IPS DF 4.7 (cell line): ENCODE measurements at regions not wholly inside any gene's neighbourhood (a gene's known extent, or its start where the extent isn't known, plus 50 kb on each side); places are given as distances from the start of the nearest gene placed in this dataset.
"Not testable (repeated sequence)": the region's sequence is repeated elsewhere in the genome, so short reads cannot be mapped to it uniquely, and the experiment has no call there.

Source experiments
- DNase-seq: peaks from one replicate; pipeline ENCODE4 v3.0.0-alpha.2; 2013; ENCODE audit warnings: low spot score; ENCODE audit errors: extremely low read depth

DNA sequence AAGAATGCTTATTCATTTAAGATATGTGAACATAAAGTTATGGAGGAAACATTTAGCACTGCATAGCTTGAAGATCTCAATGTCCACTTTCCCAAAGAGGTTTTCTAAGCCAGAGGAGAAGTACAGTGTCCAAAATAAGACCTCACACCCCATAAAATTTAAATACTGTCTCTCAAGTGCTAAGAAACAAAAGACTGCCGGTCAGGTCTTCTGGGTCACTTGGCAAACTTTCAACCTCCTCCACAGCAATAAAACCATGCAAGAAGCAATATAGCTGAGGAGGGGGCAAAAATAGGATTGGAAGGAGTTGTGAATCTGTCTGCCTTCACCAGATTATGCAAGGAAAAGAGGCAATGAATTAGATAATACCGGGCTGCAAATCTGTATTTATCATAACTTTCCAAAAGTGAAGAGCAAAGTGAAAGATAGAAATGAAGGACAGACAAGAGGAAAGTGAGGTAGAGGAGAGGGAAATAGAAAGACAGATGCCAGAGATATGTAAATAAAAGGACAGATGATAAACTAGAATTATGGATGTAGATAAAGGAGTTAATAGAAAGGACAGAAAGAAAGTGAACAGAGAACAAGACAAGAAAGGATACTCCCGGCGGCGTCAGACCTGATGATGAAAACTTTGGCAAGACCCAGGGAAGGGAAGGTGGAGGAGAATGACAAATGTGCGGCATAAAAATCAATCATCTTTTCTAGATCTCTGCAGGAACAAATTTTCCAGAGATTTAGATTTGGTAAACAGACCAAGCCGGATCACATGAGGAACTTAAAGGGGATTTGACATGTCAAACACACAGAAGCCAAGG, 152.7 kb upstream of the FAM241A start:
- DNase-seq: no peak

DNA sequence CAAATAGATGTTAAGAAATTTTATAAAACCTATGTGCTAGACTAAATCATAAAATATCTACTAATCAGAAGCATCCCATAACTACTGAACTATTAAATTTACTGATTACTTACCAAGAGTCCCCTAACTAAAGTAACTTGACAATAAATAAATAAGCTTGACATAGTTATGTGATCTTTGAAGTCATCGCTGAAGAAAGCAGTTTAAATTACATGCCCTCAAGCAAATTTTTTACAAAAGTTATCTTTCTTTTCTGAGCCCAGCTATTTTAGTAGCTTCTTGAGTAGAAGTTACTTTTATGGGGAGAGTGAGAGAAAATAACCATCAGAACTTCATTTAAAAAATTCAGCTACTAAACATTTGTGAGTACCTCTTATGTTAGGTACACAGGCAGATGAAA, 150.9 kb upstream of the FAM241A start:
- DNase-seq: no peak

DNA sequence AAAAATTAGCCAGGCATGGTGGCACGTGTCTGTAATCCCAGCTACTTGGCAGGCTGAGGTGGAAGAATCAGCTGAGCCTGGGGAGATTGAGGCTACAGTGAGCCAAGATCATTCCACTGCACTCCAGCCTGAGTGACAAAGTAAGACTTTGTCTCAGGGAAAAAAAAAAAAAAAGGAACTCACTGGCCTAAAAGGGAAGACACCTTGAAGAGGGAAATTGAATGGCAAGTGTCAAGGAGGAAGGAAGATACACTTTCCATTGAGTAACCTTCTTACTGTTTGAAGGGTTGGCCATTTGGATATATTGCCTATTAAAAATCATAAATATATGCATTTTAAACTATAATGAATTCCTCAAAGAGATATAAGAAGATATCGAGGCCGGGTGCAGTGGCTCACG, 147.5 kb upstream of the FAM241A start:
- no peak for DNase-seq

DNA sequence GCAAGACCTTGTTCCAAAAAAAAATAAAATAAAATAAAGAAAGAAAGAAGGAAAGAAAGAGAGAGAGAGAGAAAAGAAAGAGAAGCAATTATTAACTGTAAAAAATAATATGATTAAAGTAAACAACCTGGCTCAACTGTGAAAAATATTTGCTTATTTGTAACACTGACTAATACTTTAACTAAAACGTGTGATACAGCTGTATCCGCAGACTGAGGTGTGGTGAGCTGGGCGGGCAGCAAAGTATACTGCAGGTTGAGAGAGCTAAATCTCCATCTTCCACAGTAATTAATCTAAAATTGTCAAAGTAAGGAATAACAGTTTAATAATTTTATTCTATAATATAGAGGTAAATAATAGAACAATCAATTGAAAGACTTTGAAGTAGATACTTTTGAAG, 145.5 kb upstream of the FAM241A start:
- no peak for DNase-seq

DNA sequence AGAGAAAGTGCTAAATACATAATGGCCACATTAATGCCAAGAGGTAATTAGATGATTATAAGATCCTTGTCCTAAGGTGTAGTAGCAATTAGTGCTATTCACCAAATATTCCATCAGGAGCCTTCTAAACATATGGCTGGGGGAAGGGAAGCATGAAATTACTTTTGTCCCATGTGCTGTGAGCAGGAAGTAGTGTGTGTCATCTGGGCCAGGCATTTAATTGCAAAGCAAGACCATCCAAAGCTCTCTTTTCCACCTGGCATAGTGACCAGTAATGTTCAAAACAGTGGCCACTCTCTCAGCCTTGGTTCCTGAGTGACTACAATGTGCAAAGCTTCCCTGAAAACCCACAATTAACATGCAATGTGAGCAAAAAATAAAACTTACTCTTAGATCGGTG, 144.2 kb upstream of the FAM241A start:
- DNase-seq: no peak

DNA sequence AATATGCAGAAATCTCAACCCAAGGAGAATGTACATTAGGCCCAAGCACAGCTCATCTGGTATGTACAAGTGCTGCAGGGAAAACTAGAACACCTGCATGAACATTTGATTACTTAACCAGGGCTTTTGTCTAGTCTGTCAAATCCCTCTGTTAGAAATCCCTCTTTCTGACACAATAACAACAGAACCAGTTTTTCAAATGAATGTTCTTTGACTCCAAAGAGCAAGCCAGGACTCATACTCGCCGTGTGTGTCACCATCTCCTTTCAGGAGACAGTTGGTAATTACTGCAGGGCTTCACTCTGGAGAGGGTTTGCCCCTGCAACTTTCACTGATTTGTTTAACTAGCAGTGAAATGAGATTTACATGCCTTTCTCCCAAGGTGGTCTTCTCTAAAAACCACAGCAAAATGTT, 143.0 kb upstream of the FAM241A start:
- no peak for DNase-seq

DNA sequence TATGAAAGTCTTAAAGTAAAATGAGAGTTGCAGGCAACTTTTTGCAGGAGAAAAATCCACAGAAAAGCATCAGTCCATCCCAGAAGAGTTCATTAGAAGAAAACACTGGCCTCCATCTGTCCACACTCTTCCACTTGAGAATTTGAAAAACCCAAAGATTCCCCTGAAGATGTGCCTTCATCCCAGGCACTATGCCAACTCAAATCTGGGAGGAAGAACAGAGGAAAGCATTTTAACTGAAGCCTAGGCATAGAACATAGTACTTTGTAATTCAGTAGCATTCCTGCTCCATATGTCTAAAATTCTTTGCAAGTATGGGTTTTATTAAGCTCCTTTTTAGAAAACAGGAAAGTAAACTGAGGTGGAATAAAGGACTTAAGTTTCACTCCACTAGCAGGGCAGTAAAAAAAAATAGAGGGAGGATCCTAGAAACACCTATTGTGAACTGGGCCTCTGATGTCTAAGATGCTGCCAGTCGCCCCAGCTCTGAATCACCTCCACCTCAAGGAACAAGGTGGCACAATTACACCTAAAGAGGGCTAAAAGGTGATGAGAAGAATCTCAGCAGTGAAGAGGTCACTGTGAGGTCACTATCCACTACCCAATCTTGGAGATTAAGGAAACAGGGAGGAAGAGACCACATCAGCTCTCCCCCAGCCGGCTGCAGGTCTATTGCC, 141.9 kb upstream of the FAM241A start:
- no peak for DNase-seq

DNA sequence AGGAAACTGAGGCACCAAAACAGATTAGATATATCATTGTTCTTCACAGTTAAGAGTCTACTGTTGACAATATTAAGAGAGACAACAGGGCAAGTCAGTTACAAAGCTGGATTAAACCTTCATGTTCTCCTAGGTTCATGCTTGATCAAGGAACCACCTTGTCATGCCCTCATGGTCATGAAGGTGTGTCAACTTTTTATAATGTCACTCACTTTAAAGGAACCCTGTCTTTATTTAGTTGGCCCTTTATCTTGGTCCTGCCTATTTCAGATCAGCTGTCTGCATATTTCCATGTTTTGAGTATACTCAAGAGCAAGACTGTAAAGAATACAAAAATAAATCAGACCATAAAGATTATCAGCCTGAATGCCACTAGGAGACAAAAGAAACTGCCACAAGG, 140.2 kb upstream of the FAM241A start:
- no peak for DNase-seq

DNA sequence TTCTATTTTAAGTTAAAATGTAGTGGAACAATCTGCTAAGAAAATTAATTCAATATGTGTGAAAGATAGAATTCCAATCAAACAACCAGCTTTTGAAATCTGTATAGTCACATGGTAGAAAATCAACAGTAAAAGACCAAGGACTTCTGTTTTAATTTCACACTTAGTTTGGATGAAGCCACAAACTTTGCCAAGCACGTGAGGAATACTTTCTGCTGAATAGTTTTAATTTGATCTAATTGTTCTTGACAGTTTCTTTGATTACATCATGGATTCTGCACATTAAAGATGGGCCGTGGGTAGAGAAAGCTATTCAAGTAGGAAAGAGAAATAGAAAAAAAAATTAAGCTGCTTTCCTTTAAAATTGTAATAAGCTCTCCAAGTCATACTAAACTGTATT, 137.9 kb upstream of the FAM241A start:
- DNase-seq: no peak

DNA sequence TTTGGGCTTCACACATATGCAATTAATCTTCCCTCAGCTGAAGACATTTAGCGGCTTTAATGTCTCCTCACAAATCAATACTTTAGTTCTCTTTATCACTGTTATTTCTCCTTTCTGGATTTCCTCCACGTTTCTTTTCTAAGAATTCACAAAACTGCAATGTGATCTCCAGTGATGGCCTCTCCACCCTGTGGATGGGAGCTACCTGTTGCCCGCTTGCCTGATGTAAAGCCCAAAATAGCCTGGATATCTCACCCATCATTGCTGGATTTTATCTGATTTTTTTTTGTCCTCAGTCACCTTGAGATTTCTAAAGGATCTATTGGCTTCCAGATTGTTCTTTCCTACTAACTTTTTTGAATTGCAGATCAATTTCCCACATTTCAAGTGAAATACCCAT, 129.3 kb upstream of the FAM241A start:
- no peak for DNase-seq

DNA sequence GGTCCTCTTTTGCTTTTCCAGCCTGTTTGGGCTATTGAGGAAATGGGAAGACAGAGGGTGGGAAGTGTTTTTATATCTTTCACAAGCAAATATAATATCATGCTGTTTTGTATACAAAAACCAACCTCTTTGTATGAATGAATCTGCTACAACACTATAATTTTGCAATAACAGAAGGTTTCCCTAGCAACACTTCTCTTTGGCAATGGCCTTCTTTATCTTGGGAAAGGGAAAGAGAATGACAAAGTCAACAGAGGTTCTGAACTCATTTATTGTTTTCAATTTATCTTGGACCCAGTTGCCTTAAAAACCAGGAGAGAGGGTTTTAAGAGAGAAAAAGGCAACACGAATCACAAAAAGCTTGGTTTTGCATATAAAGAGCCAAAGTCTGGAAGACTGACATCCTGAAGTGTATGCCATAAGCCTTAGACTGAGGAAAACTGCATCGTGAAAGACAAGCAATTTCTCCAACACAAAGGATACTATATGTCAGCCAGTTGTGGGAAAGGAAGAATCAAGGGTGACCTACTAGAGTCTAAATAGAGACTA, 121.8 kb upstream of the FAM241A start:
- DNase-seq: no peak

DNA sequence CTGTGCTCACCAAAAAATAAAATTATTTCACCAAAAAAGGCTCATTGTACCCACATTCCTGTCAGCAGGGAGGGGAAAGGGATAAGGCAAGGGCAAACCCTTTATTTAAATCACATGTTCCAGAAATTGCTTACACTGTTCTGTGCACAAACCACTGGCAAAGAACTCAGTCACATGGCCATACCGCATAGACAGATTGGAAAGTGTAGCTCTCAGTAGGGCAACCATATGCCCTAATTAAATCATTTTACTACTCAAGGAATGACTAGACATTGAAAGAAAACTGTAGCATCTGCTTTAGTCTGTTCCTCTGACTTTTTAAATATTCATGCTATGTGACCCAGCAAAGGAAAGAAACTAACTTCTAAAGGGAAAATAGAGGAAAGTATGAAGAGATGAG, 119.2 kb upstream of the FAM241A start:
- no peak for DNase-seq

DNA sequence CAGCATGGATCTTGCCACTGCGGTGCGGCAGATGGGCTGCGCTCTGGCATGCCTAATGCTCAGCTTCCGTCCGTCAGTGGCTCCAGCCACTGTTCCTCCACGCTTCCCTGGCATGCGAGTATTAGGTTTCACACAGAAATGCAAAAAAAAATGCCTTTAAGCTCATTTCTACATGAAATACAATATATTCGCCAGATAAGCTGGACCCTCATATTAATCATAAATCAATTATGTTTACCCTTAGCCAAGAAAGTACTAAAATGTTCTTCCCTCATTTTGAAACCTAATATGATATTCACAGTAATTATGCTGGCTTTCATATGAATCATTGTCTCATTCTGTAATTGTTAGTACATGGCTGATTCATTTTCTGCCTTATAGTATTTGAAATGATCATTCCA, 115.5 kb upstream of the FAM241A start:
- no peak for DNase-seq

DNA sequence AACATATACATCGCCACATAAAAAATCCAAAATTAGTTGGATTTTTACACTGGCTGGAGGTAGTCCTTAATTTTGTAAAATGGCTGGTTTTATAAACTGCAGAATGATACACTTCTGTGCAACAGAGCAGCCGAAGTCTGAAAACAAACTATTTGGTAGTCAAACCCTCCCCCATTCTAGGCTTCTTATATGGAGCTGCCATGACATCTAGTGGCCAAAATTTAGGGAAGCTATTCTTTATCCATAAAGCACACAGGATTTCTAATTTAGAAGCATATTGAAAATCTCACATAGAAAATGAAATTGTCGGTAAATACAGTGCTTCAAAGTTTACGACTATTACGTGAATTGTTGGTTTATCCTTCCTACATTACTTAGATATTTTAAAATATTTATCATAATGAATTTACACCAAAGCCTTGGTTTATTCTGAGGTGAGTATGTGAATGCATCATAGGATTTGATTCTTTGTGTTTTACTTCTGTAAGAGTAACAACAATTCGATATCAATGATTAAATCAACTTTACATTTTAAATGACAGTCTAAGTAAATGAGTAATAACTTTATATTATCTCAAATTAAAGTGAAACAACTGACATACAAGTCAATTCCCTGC, 113.4 kb upstream of the FAM241A start:
- DNase-seq: peak; percentile 30

DNA sequence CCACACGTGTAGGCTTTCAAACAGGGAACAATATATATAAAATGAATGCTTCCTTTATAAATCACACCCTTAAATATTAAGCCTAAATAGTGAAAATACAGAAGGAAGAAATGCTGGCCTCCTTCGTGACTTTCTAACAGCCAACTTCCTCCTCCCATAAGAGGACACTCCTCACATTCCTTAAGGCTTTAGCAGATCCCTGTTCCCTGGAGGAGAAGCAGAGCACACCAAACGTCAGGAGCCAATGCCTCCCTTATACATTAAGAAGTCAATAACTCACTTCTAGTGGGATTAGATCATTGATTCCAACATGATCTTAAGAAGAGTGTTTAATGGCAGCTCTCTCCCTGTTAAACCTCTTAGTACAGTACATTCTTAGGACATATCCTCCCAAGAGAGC, 108.4 kb upstream of the FAM241A start:
- no peak for DNase-seq

DNA sequence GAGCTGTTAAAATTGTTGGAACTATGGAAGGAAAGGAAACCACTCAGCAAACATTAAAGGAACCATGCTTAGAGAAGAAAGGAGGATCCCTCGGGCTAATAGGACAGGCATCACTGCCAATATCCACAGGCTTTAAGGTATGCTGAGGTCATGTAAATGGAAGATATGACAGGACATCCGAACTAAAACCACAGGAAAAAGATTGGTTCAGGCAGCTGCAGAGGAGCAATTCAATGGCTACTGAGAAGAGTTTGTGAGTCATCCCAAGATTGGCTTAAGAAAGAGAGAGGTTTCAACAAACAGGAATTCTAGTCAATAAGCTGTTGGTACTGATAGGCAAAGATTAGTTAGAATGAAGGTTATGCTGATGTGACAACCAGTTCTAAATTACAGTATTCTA, 106.4 kb upstream of the FAM241A start:
- no peak for DNase-seq

DNA sequence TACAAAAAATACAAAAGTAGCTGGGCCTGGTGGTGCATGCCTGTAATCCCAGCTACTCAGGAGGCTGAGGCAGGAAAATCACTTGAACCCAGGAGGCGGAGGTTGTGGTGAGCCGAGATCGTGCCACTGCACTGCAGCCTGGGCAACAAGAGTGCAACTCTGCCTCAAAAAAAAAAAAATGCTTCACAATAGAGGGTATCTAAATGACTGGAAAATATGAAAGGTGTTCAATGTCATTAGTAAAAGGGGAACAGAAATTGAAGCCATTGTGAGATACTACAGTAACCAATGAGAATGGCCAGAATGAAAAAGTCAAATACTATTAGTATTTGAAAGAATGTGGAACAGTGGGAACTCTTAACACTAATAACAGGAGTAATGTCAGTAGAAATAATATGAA, 96.1 kb upstream of the FAM241A start:
- not testable (repeated sequence) for DNase-seq

DNA sequence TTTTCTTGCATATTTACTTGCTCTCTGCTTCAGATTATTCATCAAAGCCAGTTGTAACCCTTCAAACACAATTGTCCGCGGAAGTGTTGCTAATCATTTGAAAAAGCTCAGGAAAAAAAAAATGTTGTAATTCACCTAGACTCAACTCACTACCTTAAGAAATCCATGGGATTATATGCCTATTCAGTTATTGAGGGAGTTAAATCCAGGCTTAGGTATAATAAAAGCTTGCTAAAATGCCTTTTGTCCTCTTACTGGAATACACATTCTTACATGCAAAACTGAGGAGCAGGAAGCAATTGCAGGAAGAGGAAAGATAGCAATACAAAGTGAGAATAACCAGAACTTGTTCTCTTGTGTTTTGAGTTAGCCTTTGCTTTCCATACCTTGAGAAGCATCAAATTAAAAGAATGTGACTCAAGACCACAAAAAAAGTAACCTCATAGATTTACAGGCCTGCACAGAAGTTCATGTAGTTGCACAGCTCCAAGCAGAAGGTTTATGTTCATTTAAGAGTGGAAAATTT, 91.4 kb upstream of the FAM241A start:
- no peak for DNase-seq

DNA sequence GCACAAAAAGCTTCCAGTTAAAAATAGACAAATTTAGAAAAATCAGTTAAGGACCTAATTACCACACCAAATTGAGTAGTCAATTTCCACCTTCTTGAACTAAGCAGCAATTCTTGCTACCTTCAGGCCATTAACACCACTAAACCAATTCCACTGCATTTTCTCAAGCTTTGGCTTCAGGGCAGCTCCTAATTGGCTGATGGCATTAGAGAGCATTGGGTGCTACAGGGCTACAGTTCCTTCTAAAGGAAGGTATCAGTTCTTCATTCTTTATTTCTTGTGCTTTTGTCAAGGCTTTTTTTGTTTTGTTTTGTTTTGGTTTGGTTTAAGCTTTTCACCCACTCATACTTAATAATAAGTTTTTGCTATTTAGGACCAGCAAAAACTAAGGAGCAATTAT, 90.2 kb upstream of the FAM241A start:
- DNase-seq: no peak

DNA sequence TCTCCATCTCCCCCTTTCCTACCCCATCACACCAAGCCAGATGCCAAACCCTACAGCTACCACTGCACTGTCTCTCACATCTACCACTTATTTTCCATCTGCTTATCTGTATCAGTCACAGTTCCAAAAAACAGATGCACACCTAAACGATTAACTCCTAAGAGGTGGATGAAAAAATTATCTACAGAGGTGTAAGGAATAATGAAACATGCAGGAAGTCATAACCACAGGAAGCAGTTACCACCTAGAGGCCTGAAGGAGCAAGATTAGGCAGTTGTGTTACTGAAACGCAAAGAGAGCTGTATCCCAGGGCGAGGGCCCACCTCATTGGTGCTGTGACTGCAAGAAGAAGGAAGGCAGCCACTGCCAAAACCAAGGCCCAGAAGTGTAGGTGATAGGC, 87.8 kb upstream of the FAM241A start:
- no peak for DNase-seq

DNA sequence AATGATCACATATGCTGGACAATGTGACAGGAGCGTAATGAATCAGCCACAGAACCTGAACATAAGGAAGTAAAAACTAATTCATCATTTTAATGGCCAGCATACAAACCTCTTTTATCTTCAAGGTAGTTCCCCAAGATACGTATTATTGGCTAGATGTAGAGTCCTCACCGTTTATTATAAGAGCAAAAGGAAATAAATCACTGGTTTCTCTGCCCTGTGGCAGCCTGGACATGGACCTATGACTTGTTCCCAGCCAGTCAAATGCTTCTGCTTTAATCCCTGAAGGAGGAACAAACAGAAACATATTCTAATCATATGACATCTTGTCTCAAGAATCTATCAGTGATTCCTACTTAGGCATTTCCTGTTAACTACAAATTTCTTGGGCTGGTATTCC, 86.8 kb upstream of the FAM241A start:
- no peak for DNase-seq

DNA sequence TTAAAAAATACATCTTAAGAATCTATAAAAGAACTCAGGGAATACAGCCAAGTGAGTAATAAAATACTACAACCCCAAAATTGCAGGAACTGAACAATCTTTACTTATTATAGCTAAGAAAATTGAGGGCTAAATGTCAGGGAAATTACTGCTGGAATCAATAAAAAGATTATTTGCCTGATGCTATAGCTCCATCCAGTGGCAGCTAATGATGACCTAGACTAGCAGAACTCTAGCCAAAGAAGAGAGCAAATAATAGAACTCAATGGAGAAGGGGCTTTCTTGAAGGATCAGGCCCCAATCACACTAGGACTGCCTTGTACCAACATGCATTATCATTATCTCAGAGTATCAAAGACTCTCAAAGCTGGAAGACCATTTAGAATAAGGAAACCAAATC, 85.0 kb upstream of the FAM241A start:
- DNase-seq: no peak
